Cardiac muscle cell (in vitro differentiated cells and primary cell): ENCODE measurements at regions not wholly inside any gene's neighbourhood (a gene's known extent, or its start where the extent isn't known, plus 50 kb on each side); places are given as distances from the start of the nearest gene placed in this dataset.
"Not testable (repeated sequence)": the region's sequence is repeated elsewhere in the genome, so short reads cannot be mapped to it uniquely, and the experiment has no call there.

Source experiments
- DNase-seq, 2 donors: peaks; one replicate each; pipeline versions ENCODE4 v3.0.0 to v3.0.0-alpha.2; 2010 to 2017; ENCODE audit warnings: low read depth in 1 of 2, low spot score in 1 of 2
- H3K27ac ChIP-seq: fragments of 200-600 bp; sonication (generic); 2 replicates; pipeline ENCODE4 v1.5.1; 2016
- H3K27me3 ChIP-seq: fragments of 200-600 bp; sonication (generic); 2 replicates; pipeline ENCODE4 v1.6.0; 2016; ENCODE audit warnings: control low read depth
- H3K36me3 ChIP-seq: fragments of 200-600 bp; sonication (generic); 2 replicates; pipeline ENCODE4 v1.5.1; 2016; ENCODE audit warnings: control low read depth
- H3K4me1 ChIP-seq: fragments of 200-600 bp; sonication (generic); 2 replicates; pipeline ENCODE4 v1.8.1; 2017; ENCODE audit warnings: low read depth, mild to moderate bottlenecking, mixed run types
- H3K4me3 ChIP-seq: fragments of 200-600 bp; sonication (generic); 2 replicates; pipeline ENCODE4 v1.5.1; 2016; ENCODE audit warnings: mild to moderate bottlenecking
- H3K9me3 ChIP-seq: fragments of 200-600 bp; sonication (generic); 2 replicates; pipeline ENCODE4 v1.5.1; 2017; ENCODE audit warnings: low read depth, mild to moderate bottlenecking, control low read depth
- TF ChIP-seq, protein P1 (sequence below): IDR thresholded peaks from 2 replicates; pipeline ENCODE4 v1.5.1; 2012; ENCODE audit warnings: low read depth, mild to moderate bottlenecking, low read length

DNA sequence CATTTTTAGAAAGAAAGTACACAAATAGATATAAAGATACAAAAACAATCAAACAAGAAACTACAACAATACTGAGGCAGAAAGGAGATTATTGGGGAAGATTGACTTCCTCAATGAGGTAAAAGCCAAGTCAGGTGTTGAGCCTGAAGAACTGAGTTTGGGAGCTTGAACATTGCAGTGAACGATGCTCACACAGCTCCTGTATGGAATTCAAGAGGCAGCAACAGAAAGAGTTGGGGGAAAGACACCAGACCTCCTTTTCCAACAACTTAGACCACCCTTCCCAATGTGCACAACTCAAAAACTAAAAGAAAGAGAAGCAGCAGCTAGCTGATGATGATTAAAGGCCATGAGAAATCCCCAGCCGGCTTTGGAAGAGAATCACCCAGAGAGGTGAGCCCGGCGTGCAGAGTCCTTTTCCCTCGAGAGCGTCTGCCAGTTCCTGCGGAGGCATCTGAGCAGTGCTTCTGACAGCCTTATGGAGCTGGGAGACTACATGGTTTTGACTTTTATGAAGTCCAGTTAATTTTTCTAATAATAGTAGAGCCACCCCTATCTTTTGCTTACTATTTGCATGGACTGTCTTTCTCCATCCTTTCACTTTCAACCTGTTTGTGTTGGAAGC is 106.9 kb upstream of the RFX8 start:
- Histone ChIP-seq H3K27me3 (no peaks in the 10 kb centered on the region), H3K36me3 (no peaks in the 10 kb centered on the region), H3K27ac (no peak overlapping the region), H3K4me3 (no peak overlapping the region), H3K4me1 (no peaks in the 10 kb centered on the region), H3K9me3 (no peaks in the 10 kb centered on the region)
- no peak for DNase-seq
- TF ChIP-seq, protein P1, sequence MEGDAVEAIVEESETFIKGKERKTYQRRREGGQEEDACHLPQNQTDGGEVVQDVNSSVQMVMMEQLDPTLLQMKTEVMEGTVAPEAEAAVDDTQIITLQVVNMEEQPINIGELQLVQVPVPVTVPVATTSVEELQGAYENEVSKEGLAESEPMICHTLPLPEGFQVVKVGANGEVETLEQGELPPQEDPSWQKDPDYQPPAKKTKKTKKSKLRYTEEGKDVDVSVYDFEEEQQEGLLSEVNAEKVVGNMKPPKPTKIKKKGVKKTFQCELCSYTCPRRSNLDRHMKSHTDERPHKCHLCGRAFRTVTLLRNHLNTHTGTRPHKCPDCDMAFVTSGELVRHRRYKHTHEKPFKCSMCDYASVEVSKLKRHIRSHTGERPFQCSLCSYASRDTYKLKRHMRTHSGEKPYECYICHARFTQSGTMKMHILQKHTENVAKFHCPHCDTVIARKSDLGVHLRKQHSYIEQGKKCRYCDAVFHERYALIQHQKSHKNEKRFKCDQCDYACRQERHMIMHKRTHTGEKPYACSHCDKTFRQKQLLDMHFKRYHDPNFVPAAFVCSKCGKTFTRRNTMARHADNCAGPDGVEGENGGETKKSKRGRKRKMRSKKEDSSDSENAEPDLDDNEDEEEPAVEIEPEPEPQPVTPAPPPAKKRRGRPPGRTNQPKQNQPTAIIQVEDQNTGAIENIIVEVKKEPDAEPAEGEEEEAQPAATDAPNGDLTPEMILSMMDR: no peak

DNA sequence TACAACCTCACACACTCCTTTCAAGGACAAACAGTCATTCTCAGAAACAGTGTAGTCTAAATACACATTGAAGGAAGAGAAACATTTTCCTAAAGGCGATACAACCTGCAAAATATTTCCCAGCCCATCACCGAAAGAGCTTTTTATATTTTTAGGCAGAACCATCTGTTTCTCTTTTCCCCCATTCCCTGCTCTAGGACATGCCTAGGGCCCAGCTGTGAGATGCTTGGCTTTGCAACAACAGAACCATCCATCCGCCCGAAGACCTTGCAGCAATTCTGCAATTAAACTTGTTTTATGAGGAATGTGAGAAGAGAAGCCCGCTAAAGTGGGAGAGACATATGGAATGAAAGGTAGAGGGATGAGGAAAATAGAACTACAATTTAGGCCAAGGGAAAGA is 105.6 kb upstream of the RFX8 start:
- H3K27me3 ChIP-seq: no peaks in the 10 kb centered on the region
- H3K4me1 ChIP-seq: no peaks in the 10 kb centered on the region
- no peaks in the 10 kb centered on the region for H3K9me3 ChIP-seq
- H3K27ac ChIP-seq: no peak overlapping the region
- no peak overlapping the region for H3K4me3 ChIP-seq
- no peaks in the 10 kb centered on the region for H3K36me3 ChIP-seq
- TF ChIP-seq, protein P1: no peak
- DNase-seq: no peak

GRCh38 chr2:101578671-101579070 is 103.8 kb upstream of the RFX8 start:
- Histone ChIP-seq H3K9me3 (no peaks in the 10 kb centered on the region), H3K4me3 (no peak overlapping the region), H3K4me1 (no peaks in the 10 kb centered on the region), H3K27ac (no peak overlapping the region), H3K27me3 (no peaks in the 10 kb centered on the region), H3K36me3 (no peaks in the 10 kb centered on the region)
- no peak for DNase-seq
- TF ChIP-seq, protein P1: no peak

GRCh38 chr2:101578135-101578534 is 103.2 kb upstream of the RFX8 start:
- H3K4me1 ChIP-seq, H3K27ac ChIP-seq, H3K27me3 ChIP-seq, DNase-seq, H3K9me3 ChIP-seq, H3K4me3 ChIP-seq, H3K36me3 ChIP-seq: not testable (repeated sequence)

DNA sequence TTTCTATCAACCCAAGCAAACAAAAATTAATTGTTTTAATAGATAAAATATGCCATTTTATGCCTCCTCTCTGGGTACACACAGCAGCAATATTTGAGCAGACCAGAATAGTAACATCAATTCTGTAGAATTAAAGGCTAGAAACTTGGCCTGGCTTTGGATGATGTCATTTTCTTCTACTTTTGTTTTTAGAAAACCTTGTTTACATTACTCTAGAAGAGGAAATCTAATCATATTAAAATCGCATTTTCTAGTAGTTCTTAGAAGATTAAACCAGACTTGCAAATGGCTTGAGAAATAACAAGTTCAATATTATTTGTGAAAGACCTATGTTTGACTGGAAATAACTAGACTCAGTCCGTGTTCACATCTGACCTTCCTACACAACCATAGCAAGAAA is 102.3 kb upstream of the RFX8 start:
- Histone ChIP-seq H3K4me3 (no peak overlapping the region), H3K27me3 (no peaks in the 10 kb centered on the region), H3K9me3 (no peaks in the 10 kb centered on the region), H3K27ac (no peak overlapping the region), H3K36me3 (no peaks in the 10 kb centered on the region), H3K4me1 (no peaks in the 10 kb centered on the region)
- TF ChIP-seq, protein P1: no peak
- no peak for DNase-seq

GRCh38 chr2:101574622-101575021 is 99.7 kb upstream of the RFX8 start:
- TF ChIP-seq, protein P1: no peak

More at GRCh38 chr2:101574622-101575021, 99.7 kb upstream of the RFX8 start:
- no peaks in the 10 kb centered on the region for H3K9me3 ChIP-seq
- H3K27me3 ChIP-seq: no peaks in the 10 kb centered on the region
- DNase-seq: no peak
- H3K36me3 ChIP-seq: no peaks in the 10 kb centered on the region
- no peaks in the 10 kb centered on the region for H3K4me1 ChIP-seq
- no peak overlapping the region for H3K27ac ChIP-seq
- no peak overlapping the region for H3K4me3 ChIP-seq
